ENCODE measurements at regions not wholly inside any gene's neighbourhood (a gene's known extent, or its start where the extent isn't known, plus 50 kb on each side); places are given as distances from the start of the nearest gene placed in this dataset.

DNA sequence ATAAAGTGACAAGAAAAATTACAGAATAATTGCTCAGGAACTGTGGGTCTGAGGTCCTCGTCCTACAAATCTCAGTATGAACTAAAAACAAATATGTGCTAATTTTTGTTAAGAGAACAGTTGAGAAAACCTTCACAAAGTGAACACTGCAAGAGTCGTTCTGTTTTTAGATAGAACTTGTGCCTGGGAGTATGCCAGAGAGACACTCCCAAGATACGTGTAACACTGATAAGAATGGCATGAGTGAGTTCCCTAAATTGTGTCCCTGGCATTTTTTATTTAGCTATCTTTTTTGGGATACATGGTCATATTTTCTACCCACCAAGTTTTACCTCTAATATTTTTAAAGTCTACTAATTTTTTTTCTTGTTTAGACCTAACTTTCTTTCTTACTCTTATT lies 860.0 kb upstream of the NR2F2 start:
- no peak for DNase-seq

DNA sequence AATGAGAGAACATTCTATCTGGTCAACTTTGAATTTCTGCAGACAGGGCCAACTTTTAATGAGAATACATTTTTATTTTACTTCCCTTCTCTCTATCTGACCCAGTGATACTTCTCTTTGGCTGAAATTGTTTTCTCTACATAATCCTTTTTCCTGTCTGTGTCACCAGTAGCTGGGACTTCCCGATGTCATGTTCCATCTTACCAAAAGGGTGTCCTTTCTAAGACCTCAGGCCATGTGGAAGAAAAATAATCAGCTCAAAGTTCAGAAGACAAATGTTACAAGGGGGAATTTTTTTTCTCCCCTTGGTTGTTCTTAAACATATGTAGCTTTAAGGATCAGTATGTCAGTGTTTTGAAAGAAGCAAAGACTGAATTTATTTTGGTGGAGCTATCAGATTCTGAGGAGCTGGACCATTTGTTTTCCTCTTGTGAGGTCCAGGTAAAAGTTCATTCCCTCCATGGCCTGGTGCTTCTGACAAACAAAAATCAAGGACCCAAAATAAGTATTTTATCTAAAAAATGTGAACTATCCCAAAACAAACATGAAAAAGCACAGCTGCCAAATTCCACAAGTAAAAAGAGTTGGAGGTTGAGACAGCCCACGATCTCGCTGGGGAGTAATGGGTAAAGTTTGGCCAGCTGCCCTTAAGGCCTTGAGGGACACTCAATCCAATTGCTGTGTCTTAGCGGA lies 859.4 kb upstream of the NR2F2 start:
- no peak for DNase-seq

DNA sequence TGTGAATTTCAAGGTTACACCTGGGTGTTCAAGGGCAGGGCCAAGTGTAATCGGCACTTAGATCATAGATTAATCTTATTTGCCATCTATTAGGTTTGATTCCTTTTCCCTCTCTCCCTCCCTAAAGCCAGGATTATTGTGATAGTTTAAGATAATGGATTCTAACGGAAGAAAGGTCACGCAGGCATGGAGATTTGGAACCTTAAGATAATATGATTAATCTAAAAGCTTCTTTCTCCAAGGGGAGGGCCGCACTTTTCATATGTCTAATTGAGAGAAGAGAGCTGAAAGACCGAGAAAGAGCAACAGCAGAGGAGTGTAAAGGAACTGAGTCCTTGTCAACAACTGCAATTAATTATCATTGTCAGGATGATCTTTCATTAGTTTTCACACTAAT lies 858.8 kb upstream of the NR2F2 start:
- no peak for DNase-seq

DNA sequence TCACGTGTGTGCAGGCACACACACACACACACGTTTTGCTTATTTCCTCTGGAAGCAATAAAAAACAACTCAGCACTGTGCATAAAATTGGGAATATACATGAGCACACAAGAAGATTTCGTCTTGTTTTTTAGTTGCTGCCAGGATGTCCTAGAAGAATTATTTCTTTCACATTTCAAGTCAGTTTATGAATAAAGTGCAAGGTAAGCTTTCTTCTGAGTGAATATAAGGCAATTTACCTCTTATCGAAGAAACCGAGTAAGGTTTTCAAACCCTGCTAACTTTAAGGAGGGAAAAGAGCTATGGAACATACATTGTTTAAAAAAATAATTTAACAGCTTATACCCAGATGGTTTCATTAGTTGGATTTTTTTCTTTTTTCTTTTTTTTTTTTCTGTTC lies 855.4 kb upstream of the NR2F2 start:
- DNase-seq = no peak

DNA sequence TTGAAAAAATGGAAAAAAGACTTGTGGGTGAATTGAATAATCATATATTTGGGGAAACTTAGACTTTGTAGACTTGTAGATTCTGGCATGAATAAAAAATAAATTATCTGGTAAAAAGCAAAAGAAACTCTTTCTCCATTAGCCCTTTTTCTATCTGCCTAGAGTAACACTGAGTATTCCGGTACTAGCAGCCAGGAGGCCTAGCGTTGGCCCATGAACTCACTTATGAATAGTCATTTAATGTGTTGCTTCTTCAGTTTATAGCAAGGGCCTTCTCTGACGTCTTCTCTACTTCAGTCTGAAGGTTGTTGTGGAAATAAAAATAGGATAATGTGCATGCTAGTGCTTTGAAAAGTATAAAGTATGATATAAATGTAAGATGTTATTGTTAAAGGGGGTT lies 851.2 kb upstream of the NR2F2 start:
- no peak for DNase-seq

DNA sequence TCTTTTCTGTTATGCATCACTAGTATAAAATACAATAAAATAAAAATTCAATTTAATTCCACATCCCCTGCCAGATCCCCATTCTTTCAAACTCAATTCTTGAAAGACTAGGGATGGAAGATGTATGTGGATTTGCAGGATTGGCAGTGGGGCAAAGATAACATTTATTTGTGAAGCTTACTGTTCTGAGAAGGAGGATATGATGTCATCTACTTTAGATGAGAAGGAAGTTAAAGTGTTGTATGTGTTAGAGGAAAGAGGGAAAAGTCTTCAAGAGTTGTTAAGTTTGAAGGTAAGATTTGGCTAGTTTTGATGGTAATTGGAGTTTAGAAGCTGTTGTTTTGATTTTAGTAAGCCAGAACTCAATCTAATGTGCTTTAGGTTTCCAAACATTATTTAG lies 845.1 kb upstream of the NR2F2 start:
- DNase-seq = no peak

DNA sequence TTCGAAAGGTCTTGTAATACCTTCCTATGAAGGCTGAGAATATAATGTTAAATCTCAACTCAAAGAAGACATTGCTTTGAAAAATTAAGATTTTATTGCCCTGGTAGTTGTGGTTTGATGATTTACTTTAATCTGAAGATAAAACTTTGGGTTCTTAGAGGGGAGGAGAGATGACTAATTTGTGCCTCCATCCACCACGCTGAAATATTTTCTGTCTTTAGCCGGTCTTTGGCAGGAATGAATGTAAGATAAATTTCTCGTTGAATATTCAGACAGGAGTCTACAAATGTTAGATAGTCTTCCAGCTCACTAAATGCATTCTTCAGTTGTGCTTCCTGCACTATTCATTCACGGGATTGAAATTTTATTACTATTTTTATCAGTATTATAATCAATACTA lies 844.3 kb upstream of the NR2F2 start:
- no peak for DNase-seq

DNA sequence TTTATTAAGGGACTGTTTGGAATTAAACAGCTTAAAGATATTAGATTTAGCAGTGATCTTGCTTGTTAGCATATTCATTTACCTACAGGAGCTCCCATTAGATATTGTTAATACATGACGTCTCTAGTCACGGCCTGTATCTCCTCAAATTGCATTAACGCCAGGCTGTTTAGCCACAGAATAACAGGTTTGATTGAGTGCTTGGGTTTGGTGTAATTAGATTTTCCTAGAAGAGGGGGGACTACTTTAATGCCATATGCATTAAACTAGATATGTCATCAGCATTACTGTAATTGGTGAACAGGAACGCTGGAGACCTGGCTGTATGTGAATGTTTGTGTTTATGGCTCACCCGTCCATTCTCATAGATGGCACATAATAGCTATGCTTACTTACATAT lies 841.4 kb upstream of the NR2F2 start:
- no peak for DNase-seq

DNA sequence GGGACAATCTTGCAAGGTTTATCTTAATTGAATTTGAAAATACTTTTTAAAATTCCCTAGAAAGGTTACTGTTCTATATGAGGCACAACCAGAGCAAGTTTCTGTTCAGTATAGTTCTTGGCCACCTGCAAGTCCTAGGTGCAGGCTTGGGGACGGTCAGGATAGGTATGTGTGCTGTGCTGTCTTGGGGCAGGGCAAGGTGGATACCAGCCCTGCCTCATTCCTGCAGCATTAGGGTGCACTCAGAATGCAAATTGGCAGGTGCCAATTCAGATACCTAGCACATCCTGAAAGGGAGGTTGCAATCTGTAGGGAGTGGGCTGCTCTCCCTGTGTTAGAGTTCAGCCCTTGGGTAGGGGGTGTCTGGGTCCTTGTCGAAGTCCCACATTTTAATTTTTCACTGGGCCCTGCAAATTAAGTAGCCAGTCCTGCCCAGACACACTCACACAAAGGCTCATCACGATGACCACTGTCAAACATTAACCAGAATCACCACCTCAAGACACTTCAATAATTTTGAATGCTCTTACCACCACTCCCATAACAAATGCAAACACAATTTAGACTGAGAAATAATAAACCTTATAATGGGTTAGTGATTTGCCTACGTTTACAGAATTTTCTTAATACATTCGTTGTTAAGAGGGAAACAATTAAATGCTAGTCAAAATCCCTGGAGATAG lies 838.0 kb upstream of the NR2F2 start:
- DNase-seq = no peak

DNA sequence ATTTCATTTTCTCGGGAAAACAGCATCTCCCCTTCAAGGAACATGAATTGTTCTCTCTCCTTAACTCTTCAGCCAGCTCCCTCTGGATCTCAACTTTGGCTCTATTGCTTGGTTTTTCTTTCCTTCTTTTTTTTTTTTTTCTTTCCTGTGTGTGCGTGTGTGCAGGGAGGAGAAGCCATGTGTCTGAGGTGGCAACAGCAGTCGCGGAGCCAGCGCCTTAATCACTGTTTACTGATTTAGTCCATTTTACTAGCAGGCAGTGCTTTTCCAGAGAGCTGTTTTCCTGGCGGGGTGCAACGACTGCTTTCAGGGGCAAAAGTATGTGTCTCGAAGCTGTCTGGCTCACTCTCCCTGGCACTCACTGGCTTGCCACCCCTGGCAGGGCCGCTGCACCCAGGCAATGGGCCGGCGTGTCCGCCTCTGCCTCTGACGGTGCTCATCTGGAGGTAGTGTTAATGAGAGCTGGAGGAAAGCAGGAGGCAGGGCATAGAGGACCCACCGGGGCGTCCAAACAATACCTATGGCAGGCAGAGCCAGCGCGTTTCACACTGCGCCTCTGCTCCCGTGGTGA lies 835.4 kb upstream of the NR2F2 start:
- DNase-seq = no peak

DNA sequence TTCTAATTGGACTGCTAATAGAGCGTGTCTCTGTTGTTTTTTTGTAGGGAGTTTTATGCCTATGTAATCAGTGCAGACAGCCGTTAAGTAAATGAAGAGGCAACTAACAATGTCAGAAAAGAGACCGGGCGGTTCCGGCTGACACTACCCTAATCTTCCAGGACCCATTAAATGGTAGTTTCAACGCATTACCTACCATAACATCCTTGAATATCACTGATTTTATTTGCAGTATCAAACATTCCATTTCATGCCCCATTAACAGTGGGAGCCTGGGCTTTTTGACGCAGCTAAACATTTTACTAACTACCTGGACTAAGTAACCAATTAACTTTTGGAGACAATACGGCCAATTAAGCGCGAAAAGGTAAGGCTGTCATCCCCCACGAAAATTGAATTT lies 832.9 kb upstream of the NR2F2 start:
- DNase-seq = no peak

DNA sequence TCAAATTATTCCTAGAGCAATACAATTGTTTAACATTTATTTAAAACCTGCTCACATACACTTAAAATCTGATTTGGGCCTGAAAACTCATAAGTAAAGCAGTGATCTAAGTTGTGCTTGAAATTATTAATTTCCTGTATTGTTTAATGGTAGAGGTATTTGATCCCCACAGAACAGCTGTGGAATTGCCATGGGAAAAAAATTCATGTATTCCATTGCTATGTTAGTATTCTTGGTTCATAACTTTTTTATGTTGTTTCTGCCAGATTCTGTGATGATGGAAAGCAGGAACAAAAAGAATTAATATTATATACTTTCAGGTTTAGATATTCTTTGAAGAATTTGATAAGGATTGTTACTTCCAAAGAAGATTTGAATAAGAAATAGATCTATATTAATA lies 831.5 kb upstream of the NR2F2 start:
- DNase-seq = no peak

DNA sequence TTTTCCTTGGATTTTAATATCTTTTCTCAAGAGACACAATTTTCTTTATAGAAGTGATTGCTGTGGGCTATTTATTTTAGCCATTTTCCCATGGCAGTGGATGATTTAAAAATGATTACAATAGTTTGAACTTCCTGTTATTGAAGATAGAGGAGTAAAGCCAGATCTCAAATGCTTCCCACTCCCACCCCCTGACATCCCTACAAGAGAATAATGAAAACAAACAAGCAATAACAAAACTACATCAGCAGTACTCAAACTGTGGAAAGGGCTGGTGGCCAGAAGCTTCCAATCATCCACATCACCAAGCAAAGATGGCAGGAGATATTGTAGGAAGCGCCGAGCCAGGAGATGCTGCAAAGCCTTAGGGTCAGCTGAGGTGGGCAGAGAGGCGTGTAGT lies 831.1 kb upstream of the NR2F2 start:
- DNase-seq = no peak

DNA sequence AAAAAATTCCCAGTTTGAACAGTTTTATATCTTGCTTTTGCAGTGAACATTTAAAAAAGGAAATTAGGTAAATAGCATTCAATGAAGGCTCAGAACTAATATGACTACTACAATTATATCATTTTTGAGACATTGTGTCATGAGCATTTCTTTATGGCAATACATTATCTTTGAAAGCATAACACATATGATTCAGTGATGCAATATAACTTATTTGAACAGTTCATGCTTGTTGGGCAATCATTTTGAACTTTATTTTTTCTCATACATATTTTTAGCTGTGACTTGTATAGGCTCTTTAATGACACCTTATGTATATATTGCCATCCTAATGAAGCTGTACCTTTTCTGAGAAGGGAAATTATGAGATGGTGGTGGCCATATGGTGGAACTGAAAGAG lies 828.6 kb upstream of the NR2F2 start:
- DNase-seq = no peak

DNA sequence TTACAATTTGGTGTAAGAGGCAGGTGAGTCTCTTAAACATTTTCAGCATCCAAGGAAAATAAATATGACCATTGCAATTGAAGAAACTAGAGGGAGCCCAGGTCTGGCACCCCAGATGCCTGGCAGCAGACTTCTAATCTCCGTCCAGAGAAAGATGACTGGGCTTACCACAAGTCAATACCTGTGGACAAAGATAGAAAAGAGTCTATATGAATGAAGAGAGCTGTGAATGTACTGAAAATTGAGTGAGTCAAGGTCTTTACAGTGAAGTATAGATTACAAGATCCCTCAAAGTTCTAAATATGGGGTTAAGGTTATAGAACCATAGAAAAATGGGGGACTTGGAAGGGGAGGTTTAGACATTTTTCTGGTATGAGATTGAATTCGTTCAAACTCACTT lies 827.4 kb upstream of the NR2F2 start:
- no peak for DNase-seq

DNA sequence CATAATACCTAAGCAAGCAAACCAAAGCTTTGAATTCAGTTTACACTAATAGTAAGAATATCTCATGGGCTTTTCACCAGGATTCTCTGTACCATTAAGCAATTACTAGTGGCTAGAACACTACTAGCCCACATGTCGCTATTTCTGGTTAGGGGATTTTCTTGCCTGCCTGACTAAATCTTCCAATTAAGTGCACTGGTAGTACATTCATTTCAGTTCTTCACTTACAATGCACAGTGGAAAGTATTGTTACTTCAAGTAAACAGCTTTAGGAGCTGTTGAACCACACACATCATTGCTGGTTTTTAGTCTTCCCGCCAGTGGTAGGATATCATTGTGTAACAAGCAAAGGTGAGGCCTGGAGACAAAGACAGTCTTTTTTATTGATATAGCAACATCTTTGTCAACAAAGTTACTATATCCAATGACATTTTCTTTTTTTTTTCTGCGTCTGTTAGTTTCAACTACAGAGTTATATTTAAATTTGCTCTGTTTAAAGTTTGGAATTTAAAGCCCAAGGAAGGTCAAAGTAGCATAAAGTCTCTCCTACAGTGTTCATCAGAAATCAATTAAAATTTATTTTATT lies 826.8 kb upstream of the NR2F2 start:
- no peak for DNase-seq

DNA sequence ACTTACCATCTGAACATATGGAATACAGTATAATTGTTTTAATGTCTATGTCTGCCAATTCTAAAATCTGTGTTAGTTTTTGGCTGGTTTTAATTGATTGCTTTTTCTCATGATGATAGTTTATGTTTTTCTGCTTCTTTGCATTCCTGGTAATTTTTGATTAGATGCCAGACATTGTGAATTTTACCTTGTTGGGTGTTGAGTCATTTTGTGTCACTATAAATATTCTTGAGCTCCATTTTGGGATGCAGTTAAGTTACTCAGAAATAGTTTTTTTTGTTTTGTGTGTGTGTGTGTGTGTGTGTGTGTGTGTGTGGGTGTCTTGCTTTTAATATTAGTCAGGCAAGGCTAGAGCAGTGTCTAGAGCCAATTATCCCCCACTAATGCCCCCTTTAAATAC lies 818.8 kb upstream of the NR2F2 start:
- no peak for DNase-seq

DNA sequence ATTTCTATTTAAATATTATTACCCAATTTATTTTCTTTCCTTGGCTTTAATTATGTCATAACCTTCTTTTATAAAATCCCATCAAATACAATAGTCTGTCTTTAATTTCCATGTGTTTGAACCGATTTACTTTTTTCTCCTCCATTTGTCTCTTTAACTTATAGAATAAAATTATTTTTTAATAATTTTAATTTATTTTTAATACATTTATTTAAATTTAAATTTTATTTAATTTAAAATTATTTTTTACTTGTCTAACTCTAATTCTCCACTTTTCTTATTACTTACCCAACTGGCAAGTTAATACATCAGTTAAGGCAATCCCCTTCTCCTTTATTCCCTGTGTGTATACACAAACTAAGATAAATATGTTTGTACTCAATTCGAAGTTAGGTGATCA lies 817.6 kb upstream of the NR2F2 start:
- DNase-seq = no peak

DNA sequence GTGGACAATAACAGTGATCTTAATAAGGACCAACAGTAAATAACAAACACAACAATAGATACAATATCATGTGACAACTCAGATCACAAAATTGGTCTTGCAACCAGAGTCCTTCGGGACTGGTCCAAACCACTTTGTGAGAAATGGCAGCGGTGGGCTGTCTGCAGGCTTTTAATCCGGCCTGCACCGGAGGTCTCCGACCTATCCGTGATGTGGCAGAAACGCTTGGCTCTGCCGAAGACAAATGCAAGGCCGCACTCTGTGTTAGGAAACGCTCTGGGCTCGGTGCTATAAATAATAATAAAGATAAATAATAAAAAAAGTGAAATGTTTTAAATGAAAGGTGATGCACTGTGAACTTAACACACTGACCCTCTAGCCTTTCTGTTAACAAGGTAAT lies 810.6 kb upstream of the NR2F2 start:
- no peak for DNase-seq

DNA sequence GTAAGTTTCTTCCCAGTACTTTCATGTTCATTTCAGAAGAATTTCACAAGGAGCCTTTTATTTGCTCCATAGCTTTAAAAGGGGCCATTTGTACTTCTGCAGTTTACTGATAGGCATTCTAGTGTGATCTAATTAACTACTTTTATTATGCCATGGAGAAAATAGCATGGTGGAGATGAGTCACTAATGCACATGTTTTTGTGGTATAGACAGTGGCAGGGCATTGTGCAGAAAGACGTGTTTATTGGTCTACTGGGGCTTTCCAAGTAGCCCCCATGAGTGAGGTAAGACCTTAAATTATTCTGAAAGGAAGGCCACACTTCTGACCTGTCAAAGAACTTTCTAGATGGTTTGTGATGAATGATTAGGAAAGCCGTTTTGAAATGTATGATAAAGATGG lies 810.0 kb upstream of the NR2F2 start:
- DNase-seq = no peak

DNA sequence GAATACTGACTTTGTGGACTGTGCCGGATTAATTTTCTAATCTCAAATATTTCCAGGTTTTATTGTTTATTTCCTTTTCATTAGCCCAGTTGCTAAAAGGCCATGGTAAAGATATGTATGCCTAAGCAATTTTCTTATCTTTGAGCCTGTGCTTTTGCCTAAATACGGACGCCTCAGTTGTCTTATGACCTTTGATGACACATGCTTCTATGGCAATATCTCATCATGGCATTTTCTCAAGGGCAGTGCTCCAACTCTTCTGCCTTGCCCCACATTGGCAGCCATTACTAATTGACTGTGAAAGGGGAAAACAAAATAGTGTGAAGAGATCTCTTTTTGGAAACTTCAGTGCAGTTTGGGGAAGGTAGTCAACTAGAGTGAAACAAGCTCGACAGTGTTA lies 809.6 kb upstream of the NR2F2 start:
- no peak for DNase-seq

DNA sequence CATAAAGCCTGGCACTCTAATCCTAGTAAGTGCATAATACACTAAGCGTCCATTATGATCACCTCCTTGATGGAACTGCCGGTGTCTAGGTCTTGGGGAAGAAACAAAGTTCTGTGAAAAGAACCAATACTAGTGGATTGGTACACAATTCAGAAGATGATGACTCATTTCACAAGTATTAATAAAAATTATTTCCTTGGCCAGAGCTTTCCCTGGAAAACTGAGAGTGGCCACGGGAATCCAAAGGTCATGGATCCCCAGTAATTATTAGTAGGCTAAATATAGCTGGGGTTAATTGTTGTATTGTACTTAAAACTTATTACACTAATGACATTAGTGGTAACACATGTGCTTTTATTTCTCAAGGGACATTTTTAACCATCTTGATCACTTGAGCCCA lies 808.0 kb upstream of the NR2F2 start:
- no peak for DNase-seq

DNA sequence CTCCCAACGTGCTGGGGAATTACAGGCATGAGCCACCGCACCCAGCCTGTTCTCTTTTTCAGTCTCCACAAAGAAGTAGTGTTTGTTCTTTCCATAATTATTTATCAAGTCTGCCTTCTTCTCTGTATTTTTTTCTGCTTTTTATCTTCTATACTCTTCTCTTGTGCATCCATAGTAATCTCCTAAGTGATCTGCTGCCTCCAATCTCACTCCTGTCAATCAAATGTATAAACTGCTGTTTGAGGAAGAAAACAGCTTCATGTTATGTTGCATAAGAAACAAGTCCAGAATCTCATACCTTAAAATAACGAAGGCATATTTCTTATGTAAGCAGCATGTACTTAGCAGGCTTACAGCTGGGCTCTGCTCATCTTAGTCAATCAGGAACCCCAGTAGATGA lies 801.6 kb upstream of the NR2F2 start:
- DNase-seq = no peak

DNA sequence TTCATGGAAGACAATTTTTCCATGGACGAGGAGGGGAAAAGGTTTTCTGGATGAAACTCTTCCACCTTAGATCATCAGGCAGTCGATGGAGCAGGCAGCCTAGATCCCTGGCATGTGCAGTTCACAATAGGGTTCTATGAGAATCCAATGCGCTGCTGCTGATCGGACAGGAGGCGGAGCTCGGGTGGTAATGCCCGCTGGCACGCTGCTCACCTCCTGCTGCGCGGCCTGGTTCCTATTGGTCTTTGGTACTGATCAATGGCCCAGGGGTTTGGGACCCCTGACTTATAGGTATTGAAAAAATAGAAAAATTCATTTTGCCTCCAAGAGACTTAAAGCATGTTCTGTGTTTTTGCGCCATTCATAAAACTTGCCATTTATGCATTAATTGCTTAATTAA lies 793.9 kb upstream of the NR2F2 start:
- no peak for DNase-seq
